ENCODE measurements at regions not wholly inside any gene's neighbourhood (a gene's known extent, or its start where the extent isn't known, plus 50 kb on each side); places are given as distances from the start of the nearest gene placed in this dataset.
"Not testable (repeated sequence)": the region's sequence is repeated elsewhere in the genome, so short reads cannot be mapped to it uniquely, and the experiment has no call there.

GRCh38 chrX:7996414-7996813, 69.2 kb upstream of the PNPLA4 start:
- no peaks in the 10 kb centered on the region for H3K27me3 ChIP-seq (ENCODE audit: insufficient read depth, low read length, poor library complexity)
- no peaks in the 10 kb centered on the region for H3K36me3 ChIP-seq (ENCODE audit: control insufficient read depth, insufficient read depth, low read length)
- H2BK15ac ChIP-seq (replicated peaks; ENCODE audit: low read depth) = no peak overlapping the region
- H3K56ac ChIP-seq (ENCODE audit: low read length) = no peak overlapping the region
- H3K4ac ChIP-seq (ENCODE audit: low read depth, low read length) = no peak overlapping the region
- H3K27ac ChIP-seq (ENCODE audit: low read depth, low read length) = no peak overlapping the region
- no peak overlapping the region for H3K23ac ChIP-seq (ENCODE audit: low read length)
- no CpG with 5 or more reads among the region's 2 CpGs for WGBS (ENCODE audit: extremely low coverage, insufficient coverage, low lambda C conversion rate)
- no peak overlapping the region for H3K18ac ChIP-seq (ENCODE audit: low read length)
- no peak overlapping the region for H3K4me2 ChIP-seq (ENCODE audit: low read length)
- no peak overlapping the region for H3K4me3 ChIP-seq (ENCODE audit: low read length)
- H3K79me2 ChIP-seq (ENCODE audit: control insufficient read depth, insufficient read depth, low read length) = no peaks in the 10 kb centered on the region
- no peaks in the 10 kb centered on the region for H3K79me1 ChIP-seq (ENCODE audit: low read length)
- H2AK5ac ChIP-seq (ENCODE audit: low read length) = no peak overlapping the region
- H4K5ac ChIP-seq (ENCODE audit: low read length) = no peak overlapping the region
- H3K4me1 ChIP-seq (ENCODE audit: control insufficient read depth, low read depth, low read length) = no peaks in the 10 kb centered on the region
- DNase-seq = peak; percentile 27
- no peak overlapping the region for H4K8ac ChIP-seq (ENCODE audit: low read depth, low read length)
- H3K9ac ChIP-seq (ENCODE audit: low read length) = no peak overlapping the region
- H2BK5ac ChIP-seq (ENCODE audit: low read length) = no peak overlapping the region
- no peak overlapping the region for H2BK120ac ChIP-seq (ENCODE audit: low read depth, low read length)

GRCh38 chrX:7993873-7994272, 66.7 kb upstream of the PNPLA4 start:
- H3K4me1 ChIP-seq (ENCODE audit: control insufficient read depth, low read depth, low read length) = no peaks in the 10 kb centered on the region
- H3K36me3 ChIP-seq (ENCODE audit: control insufficient read depth, insufficient read depth, low read length) = no peaks in the 10 kb centered on the region
- no peak overlapping the region for H3K4me2 ChIP-seq (ENCODE audit: low read length)
- H3K79me1 ChIP-seq (ENCODE audit: low read length) = no peaks in the 10 kb centered on the region
- H3K27me3 ChIP-seq (ENCODE audit: insufficient read depth, low read length, poor library complexity) = no peaks in the 10 kb centered on the region
- H3K27ac ChIP-seq (ENCODE audit: low read depth, low read length) = no peak overlapping the region
- H3K4me3 ChIP-seq (ENCODE audit: low read length) = no peak overlapping the region
- H3K9ac ChIP-seq (ENCODE audit: low read length) = no peak overlapping the region
- H3K18ac ChIP-seq (ENCODE audit: low read length) = no peak overlapping the region
- H2BK15ac ChIP-seq (replicated peaks; ENCODE audit: low read depth) = no peak overlapping the region
- H2AK5ac ChIP-seq (ENCODE audit: low read length) = no peak overlapping the region
- H3K4ac ChIP-seq (ENCODE audit: low read depth, low read length) = no peak overlapping the region
- WGBS (ENCODE audit: extremely low coverage, insufficient coverage, low lambda C conversion rate) = no CpG with 5 or more reads among the region's 4 CpGs
- H2BK120ac ChIP-seq (ENCODE audit: low read depth, low read length) = no peak overlapping the region
- no peak overlapping the region for H4K8ac ChIP-seq (ENCODE audit: low read depth, low read length)
- H3K79me2 ChIP-seq (ENCODE audit: control insufficient read depth, insufficient read depth, low read length) = no peaks in the 10 kb centered on the region
- H2BK5ac ChIP-seq (ENCODE audit: low read length) = no peak overlapping the region
- no peak overlapping the region for H3K56ac ChIP-seq (ENCODE audit: low read length)
- no peak for DNase-seq
- no peak overlapping the region for H4K5ac ChIP-seq (ENCODE audit: low read length)
- H3K23ac ChIP-seq (ENCODE audit: low read length) = no peak overlapping the region

- not testable (repeated sequence) for H4K5ac ChIP-seq (ENCODE audit: low read length); H2BK5ac ChIP-seq (ENCODE audit: low read length); H2BK15ac ChIP-seq (replicated peaks; ENCODE audit: low read depth); H3K4me3 ChIP-seq (ENCODE audit: low read length); H3K79me1 ChIP-seq (ENCODE audit: low read length); H3K4me1 ChIP-seq (ENCODE audit: control insufficient read depth, low read depth, low read length); H3K27ac ChIP-seq (ENCODE audit: low read depth, low read length); H3K27me3 ChIP-seq (ENCODE audit: insufficient read depth, low read length, poor library complexity); H3K9ac ChIP-seq (ENCODE audit: low read length); H3K36me3 ChIP-seq (ENCODE audit: control insufficient read depth, insufficient read depth, low read length); H2AK5ac ChIP-seq (ENCODE audit: low read length); H3K4me2 ChIP-seq (ENCODE audit: low read length); DNase-seq; H4K8ac ChIP-seq (ENCODE audit: low read depth, low read length); H3K79me2 ChIP-seq (ENCODE audit: control insufficient read depth, insufficient read depth, low read length); H2BK120ac ChIP-seq (ENCODE audit: low read depth, low read length); H3K23ac ChIP-seq (ENCODE audit: low read length); H3K18ac ChIP-seq (ENCODE audit: low read length); H3K4ac ChIP-seq (ENCODE audit: low read depth, low read length); H3K56ac ChIP-seq (ENCODE audit: low read length)
- WGBS (ENCODE audit: extremely low coverage, insufficient coverage, low lambda C conversion rate) = no CpG with 5 or more reads among the region's 6 CpGs
Observed at GRCh38 chrX:7988013-7988759, 61.0 kb upstream of the PNPLA4 start.

GRCh38 chrX:7987160-7988012, 60.2 kb upstream of the PNPLA4 start:
- H2BK120ac ChIP-seq (ENCODE audit: low read depth, low read length) = no peak overlapping the region
- H3K4me2 ChIP-seq (ENCODE audit: low read length) = no peak overlapping the region
- no CpG with 5 or more reads among the region's 6 CpGs for WGBS (ENCODE audit: extremely low coverage, insufficient coverage, low lambda C conversion rate)
- no peak overlapping the region for H2BK5ac ChIP-seq (ENCODE audit: low read length)
- H3K9ac ChIP-seq (ENCODE audit: low read length) = no peak overlapping the region
- H3K79me1 ChIP-seq (ENCODE audit: low read length) = no peaks in the 10 kb centered on the region
- no peaks in the 10 kb centered on the region for H3K79me2 ChIP-seq (ENCODE audit: control insufficient read depth, insufficient read depth, low read length)
- H3K4me1 ChIP-seq (ENCODE audit: control insufficient read depth, low read depth, low read length) = no peaks in the 10 kb centered on the region
- no peak overlapping the region for H4K5ac ChIP-seq (ENCODE audit: low read length)
- no peak overlapping the region for H2AK5ac ChIP-seq (ENCODE audit: low read length)
- H3K18ac ChIP-seq (ENCODE audit: low read length) = no peak overlapping the region
- no peak overlapping the region for H3K27ac ChIP-seq (ENCODE audit: low read depth, low read length)
- no peak overlapping the region for H3K56ac ChIP-seq (ENCODE audit: low read length)
- H4K8ac ChIP-seq (ENCODE audit: low read depth, low read length) = no peak overlapping the region
- H3K4me3 ChIP-seq (ENCODE audit: low read length) = no peak overlapping the region
- no peaks in the 10 kb centered on the region for H3K27me3 ChIP-seq (ENCODE audit: insufficient read depth, low read length, poor library complexity)
- no peaks in the 10 kb centered on the region for H3K36me3 ChIP-seq (ENCODE audit: control insufficient read depth, insufficient read depth, low read length)
- no peak overlapping the region for H3K23ac ChIP-seq (ENCODE audit: low read length)
- no peak overlapping the region for H2BK15ac ChIP-seq (replicated peaks; ENCODE audit: low read depth)
- no peak for DNase-seq
- H3K4ac ChIP-seq (ENCODE audit: low read depth, low read length) = no peak overlapping the region

GRCh38 chrX:7986738-7987137, 59.5 kb upstream of the PNPLA4 start:
- H3K4ac ChIP-seq (ENCODE audit: low read depth, low read length); H3K27me3 ChIP-seq (ENCODE audit: insufficient read depth, low read length, poor library complexity); H3K4me2 ChIP-seq (ENCODE audit: low read length); H3K36me3 ChIP-seq (ENCODE audit: control insufficient read depth, insufficient read depth, low read length); H3K79me1 ChIP-seq (ENCODE audit: low read length); H2BK120ac ChIP-seq (ENCODE audit: low read depth, low read length); H3K9ac ChIP-seq (ENCODE audit: low read length); H3K79me2 ChIP-seq (ENCODE audit: control insufficient read depth, insufficient read depth, low read length); H2BK15ac ChIP-seq (replicated peaks; ENCODE audit: low read depth); H3K23ac ChIP-seq (ENCODE audit: low read length); H4K8ac ChIP-seq (ENCODE audit: low read depth, low read length); H3K56ac ChIP-seq (ENCODE audit: low read length); H3K4me3 ChIP-seq (ENCODE audit: low read length); H3K18ac ChIP-seq (ENCODE audit: low read length); H3K27ac ChIP-seq (ENCODE audit: low read depth, low read length); DNase-seq; H2BK5ac ChIP-seq (ENCODE audit: low read length); H3K4me1 ChIP-seq (ENCODE audit: control insufficient read depth, low read depth, low read length); H2AK5ac ChIP-seq (ENCODE audit: low read length); H4K5ac ChIP-seq (ENCODE audit: low read length): not testable (repeated sequence)
- WGBS (ENCODE audit: extremely low coverage, insufficient coverage, low lambda C conversion rate) = no CpG with 5 or more reads among the region's 9 CpGs

Measured in mesendoderm (in vitro differentiated cells).